Neuronal stem cell (in vitro differentiated cells): ENCODE measurements at regions not wholly inside any gene's neighbourhood (a gene's known extent, or its start where the extent isn't known, plus 50 kb on each side); places are given as distances from the start of the nearest gene placed in this dataset.

ENCODE experiments used
- DNase-seq: peaks from one replicate; pipeline ENCODE4 v3.0.0-alpha.2; 2013; ENCODE audit warnings: low spot score
- H2AFZ ChIP-seq: one replicate; pipeline ENCODE4 v1.6.1; 2013; ENCODE audit warnings: mild to moderate bottlenecking, low read length, inconsistent platforms
- H2AK5ac ChIP-seq: 2 replicates; pipeline ENCODE4 v1.6.1; 2013; ENCODE audit warnings: low read depth, mild to moderate bottlenecking, inconsistent platforms, low read length, moderate library complexity, mixed read lengths
- H2BK120ac ChIP-seq: 2 replicates; pipeline ENCODE4 v1.6.1; 2013; ENCODE audit warnings: low read depth, mild to moderate bottlenecking, inconsistent platforms, low read length, moderate library complexity, mixed read lengths
- H2BK12ac ChIP-seq: one replicate; pipeline ENCODE4 v1.6.1; 2013; ENCODE audit warnings: low read length, inconsistent platforms
- H2BK15ac ChIP-seq: 2 replicates; pipeline ENCODE4 v1.6.1; 2013; ENCODE audit warnings: mild to moderate bottlenecking, low read length, inconsistent platforms, mixed read lengths
- H2BK5ac ChIP-seq: one replicate; pipeline ENCODE4 v1.6.1; 2013; ENCODE audit warnings: inconsistent platforms, mild to moderate bottlenecking, low read length, moderate library complexity
- H3K14ac ChIP-seq: one replicate; pipeline ENCODE4 v1.6.1; 2013; ENCODE audit warnings: low read length, inconsistent platforms
- H3K18ac ChIP-seq: 2 replicates; pipeline ENCODE4 v1.6.1; 2013; ENCODE audit warnings: low read length, inconsistent platforms
- H3K23ac ChIP-seq: 2 replicates; pipeline ENCODE4 v1.6.1; 2013; ENCODE audit warnings: low read depth, mild to moderate bottlenecking, mixed read lengths, low read length, inconsistent platforms; ENCODE audit not compliant: poor library complexity
- H3K27ac ChIP-seq: replicated peaks from 3 replicates; pipeline ENCODE4 v1.5.1; 2013; ENCODE audit warnings: low read length, inconsistent platforms
- H3K27me3 ChIP-seq, 3 experiments: 2 replicates each; pipeline ENCODE4 v1.6.1; 2013; ENCODE audit warnings: low read length in 3 of 3, mild to moderate bottlenecking in 2 of 3, inconsistent platforms in 1 of 3, low read depth in 1 of 3, mixed read lengths in 1 of 3, moderate library complexity in 1 of 3; ENCODE audit not compliant: control insufficient read depth in 3 of 3, insufficient read depth in 3 of 3
- H3K36me3 ChIP-seq, 2 donors: replicated peaks in 1 of 2; 2 replicates each; pipeline ENCODE4 v1.6.1; 2013; ENCODE audit warnings: low read length in 2 of 2; ENCODE audit not compliant: control insufficient read depth in 2 of 2, insufficient read depth in 2 of 2
- H3K4ac ChIP-seq: 2 replicates; pipeline ENCODE4 v1.6.1; 2013; ENCODE audit warnings: inconsistent platforms, mild to moderate bottlenecking, low read length, moderate library complexity
- H3K4me1 ChIP-seq, 2 donors: 1 replicate in 1 of 2; 2 replicates in 1 of 2; pipeline ENCODE4 v1.6.1; 2013; ENCODE audit warnings: low read length in 2 of 2, low read depth in 1 of 2; ENCODE audit not compliant: control insufficient read depth in 2 of 2, insufficient read depth in 1 of 2
- H3K4me2 ChIP-seq: one replicate; pipeline ENCODE4 v1.6.1; 2013; ENCODE audit warnings: mild to moderate bottlenecking, low read length, inconsistent platforms; ENCODE audit not compliant: insufficient read depth, poor library complexity, severe bottlenecking
- H3K4me3 ChIP-seq, 2 donors: 2 replicates each; pipeline ENCODE4 v1.5.1; 2013; ENCODE audit warnings: low read length in 2 of 2, mild to moderate bottlenecking in 2 of 2, inconsistent platforms in 1 of 2, moderate library complexity in 1 of 2
- H3K79me1 ChIP-seq: one replicate; pipeline ENCODE4 v1.6.1; 2013; ENCODE audit warnings: low read depth, mild to moderate bottlenecking, inconsistent platforms, low read length, moderate library complexity
- H3K9ac ChIP-seq: one replicate; pipeline ENCODE4 v1.6.1; 2013; ENCODE audit warnings: mild to moderate bottlenecking, low read depth, low read length, inconsistent platforms; ENCODE audit not compliant: poor library complexity
- H3K9me3 ChIP-seq, 2 donors: replicated peaks in 1 of 2; 2 replicates each; pipeline versions ENCODE3 to v1.6.1; 2013; ENCODE audit warnings: low read length in 2 of 2, mild to moderate bottlenecking in 2 of 2, inconsistent platforms in 1 of 2, low read depth in 1 of 2, mixed read lengths in 1 of 2, moderate library complexity in 1 of 2; ENCODE audit not compliant: control insufficient read depth in 2 of 2, insufficient read depth in 1 of 2
- H4K8ac ChIP-seq: one replicate; pipeline ENCODE4 v1.6.1; 2013; ENCODE audit warnings: low read depth, mild to moderate bottlenecking, inconsistent platforms, low read length, moderate library complexity
- H4K91ac ChIP-seq: one replicate; pipeline ENCODE4 v1.6.1; 2013; ENCODE audit warnings: low read length, low read depth, mild to moderate bottlenecking, inconsistent platforms; ENCODE audit not compliant: poor library complexity
- WGBS, 2 donors: extraction: QIAGEN DNeasy Blood & Tissue Kit; methylation state at CpG; one replicate each; pipeline ENCODE4 v1.1.7; 2013; ENCODE audit warnings: missing lambda C conversion rate in 2 of 2, mixed read lengths in 1 of 2; ENCODE audit not compliant: insufficient read length in 2 of 2, insufficient replicate concordance in 1 of 2; ENCODE audit errors: extremely low coverage in 2 of 2; 5-methylcytosine and 5-hydroxymethylcytosine counted together

GRCh38 chr4:11111370-11111769, 317.3 kb downstream of the HS3ST1 start:
- no peak overlapping the region for H3K18ac ChIP-seq
- H4K8ac ChIP-seq = no peak overlapping the region
- no peaks in the 10 kb centered on the region for H3K9me3 ChIP-seq
- no peaks in the 10 kb centered on the region for H3K36me3 ChIP-seq
- no peak overlapping the region for H2BK12ac ChIP-seq
- no peak overlapping the region for H3K4ac ChIP-seq
- no peak overlapping the region for H2AK5ac ChIP-seq
- no peak for DNase-seq
- no peak overlapping the region for H3K14ac ChIP-seq
- no peaks in the 10 kb centered on the region for H3K27me3 ChIP-seq
- H3K4me3 ChIP-seq = no peak overlapping the region
- no peak overlapping the region for H3K27ac ChIP-seq
- no peak overlapping the region for H2BK15ac ChIP-seq
- H3K4me1 ChIP-seq = no peaks in the 10 kb centered on the region
- H2BK120ac ChIP-seq = no peak overlapping the region
- H3K23ac ChIP-seq = no peak overlapping the region
- no peaks in the 10 kb centered on the region for H3K79me1 ChIP-seq
- H2BK5ac ChIP-seq = no peak overlapping the region
- H2AFZ ChIP-seq = no peak overlapping the region
- H3K4me2 ChIP-seq = no peak overlapping the region
- no peak overlapping the region for H3K9ac ChIP-seq
- no peak overlapping the region for H4K91ac ChIP-seq
- no CpG with 5 or more reads among the region's 2 CpGs for WGBS, 2 donors

GRCh38 chr4:11106759-11107158, 321.9 kb downstream of the HS3ST1 start:
- Histone ChIP-seq H4K8ac (no peak overlapping the region), H3K79me1 (no peaks in the 10 kb centered on the region), H2AFZ (no peak overlapping the region), H4K91ac (no peak overlapping the region), H3K14ac (no peak overlapping the region), H2BK12ac (no peak overlapping the region), H3K4me3 (no peak overlapping the region), H2AK5ac (no peak overlapping the region), H3K9me3 (no peaks in the 10 kb centered on the region), H3K27ac (no peak overlapping the region), H3K36me3 (no peaks in the 10 kb centered on the region), H3K23ac (no peak overlapping the region), H3K9ac (no peak overlapping the region), H2BK120ac (no peak overlapping the region), H3K4ac (no peak overlapping the region), H3K27me3 (no peaks in the 10 kb centered on the region), H3K4me1 (no peaks in the 10 kb centered on the region), H2BK5ac (no peak overlapping the region), H3K4me2 (no peak overlapping the region), H2BK15ac (no peak overlapping the region), H3K18ac (no peak overlapping the region)
- no peak for DNase-seq
- WGBS, 2 donors = no CpG with 5 or more reads among the region's 2 CpGs

GRCh38 chr4:11106190-11106589, 322.5 kb downstream of the HS3ST1 start:
- no peak overlapping the region for H2AK5ac ChIP-seq
- no peak overlapping the region for H3K4me2 ChIP-seq
- no peak overlapping the region for H2BK12ac ChIP-seq
- no peaks in the 10 kb centered on the region for H3K4me1 ChIP-seq
- H3K18ac ChIP-seq = no peak overlapping the region
- H3K27ac ChIP-seq = no peak overlapping the region
- DNase-seq = no peak
- H3K79me1 ChIP-seq = no peaks in the 10 kb centered on the region
- no peaks in the 10 kb centered on the region for H3K27me3 ChIP-seq
- no peak overlapping the region for H3K14ac ChIP-seq
- H3K4ac ChIP-seq = no peak overlapping the region
- H3K36me3 ChIP-seq = no peaks in the 10 kb centered on the region
- H2AFZ ChIP-seq = no peak overlapping the region
- H4K91ac ChIP-seq = no peak overlapping the region
- no peaks in the 10 kb centered on the region for H3K9me3 ChIP-seq
- no peak overlapping the region for H2BK5ac ChIP-seq
- H3K9ac ChIP-seq = no peak overlapping the region
- H3K23ac ChIP-seq = no peak overlapping the region
- no peak overlapping the region for H4K8ac ChIP-seq
- H2BK15ac ChIP-seq = no peak overlapping the region
- no peak overlapping the region for H3K4me3 ChIP-seq
- no peak overlapping the region for H2BK120ac ChIP-seq

- Histone ChIP-seq H2BK12ac (no peak overlapping the region), H3K9ac (no peak overlapping the region), H3K9me3 (no peaks in the 10 kb centered on the region), H4K8ac (no peak overlapping the region), H3K4ac (no peak overlapping the region), H3K4me3 (no peak overlapping the region), H2AK5ac (no peak overlapping the region), H2BK5ac (no peak overlapping the region), H3K18ac (no peak overlapping the region), H2AFZ (no peak overlapping the region), H3K4me1 (no peaks in the 10 kb centered on the region), H3K79me1 (no peaks in the 10 kb centered on the region), H3K23ac (no peak overlapping the region), H2BK15ac (no peak overlapping the region), H2BK120ac (no peak overlapping the region), H3K14ac (no peak overlapping the region), H3K27ac (no peak overlapping the region), H4K91ac (no peak overlapping the region), H3K4me2 (no peak overlapping the region), H3K27me3 (no peaks in the 10 kb centered on the region), H3K36me3 (no peaks in the 10 kb centered on the region)
- WGBS, 2 donors = no CpG with 5 or more reads among the region's 3 CpGs
- no peak for DNase-seq
These were observed 323.0 kb downstream of the HS3ST1 start for GRCh38 chr4:11105715-11106114.
